HepG2 (cell line): ENCODE measurements at regions not wholly inside any gene's neighbourhood (a gene's known extent, or its start where the extent isn't known, plus 50 kb on each side); places are given as distances from the start of the nearest gene placed in this dataset.

Experiments
- ATAC-seq: fragments of 200-7000 bp; cut with Tn5 transposase; 3 replicates; pipeline ENCODE4 v1.9.1; 2020; ENCODE audit warnings: mild to moderate bottlenecking, moderate library complexity
- BruUV-seq: library from RNA; stranded (reverse); fragments of 400-500 nt; replicated peaks from 2 replicates; lab custom pipeline; 2021; lab: Mats Ljungman, UMichigan
- CTCF ChIA-PET: fragments of 300-600 bp; formaldehyde crosslinking; extraction: SDS; loops from one replicate; lab custom pipeline; 2021; ENCODE audit warnings: low total read pairs, inconsistent platforms, low intra/inter-chr PET ratio; lab: Yijun Ruan, JAX
- POLR2A ChIA-PET: fragments of 350-600 bp; sonication (Branson Sonifier 250); formaldehyde crosslinking; loops from one replicate; lab custom pipeline; 2020; ENCODE audit warnings: antibody characterized with exemption, inconsistent platforms; lab: Yijun Ruan, JAX
- DNase-seq: peaks from one replicate; pipeline ENCODE4 v3.0.0-alpha.2; 2015; ENCODE audit warnings: low spot score
- FAIRE-seq: peaks from 3 replicates; lab custom pipeline; 2011; peaks lifted over from hg19 to GRCh38; lab: Jason Lieb, UNC
- H2AFZ ChIP-seq: one replicate; pipeline ENCODE4 v1.6.1; 2011; ENCODE audit warnings: low read length, inconsistent platforms
- H3K27ac ChIP-seq: fragments of 300-600 bp; 3 replicates; pipeline ENCODE4 v1.8.0; 2011; ENCODE audit warnings: mixed run types, mild to moderate bottlenecking, mixed read lengths, low read length, inconsistent platforms; ENCODE audit not compliant: insufficient read depth; ENCODE audit errors: extremely low read length
- H3K27me3 ChIP-seq, 2 experiments: fragments of 200-600 bp in 1 of 2; 2 replicates in 1 of 2; 3 replicates in 1 of 2; pipeline versions ENCODE4 v1.6.0 to v1.8.0; 2011; ENCODE audit warnings: low read length in 2 of 2, mild to moderate bottlenecking in 2 of 2, moderate library complexity in 2 of 2, inconsistent platforms in 1 of 2; ENCODE audit not compliant: insufficient read depth in 2 of 2, control insufficient read depth in 1 of 2
- H3K36me3 ChIP-seq, 2 experiments: fragments of 200-600 bp in 1 of 2; replicated peaks in 1 of 2; 2 replicates in 1 of 2; 3 replicates in 1 of 2; pipeline versions ENCODE4 v1.5.1 to v1.8.0; 2011; ENCODE audit warnings: low read length in 2 of 2, inconsistent platforms in 1 of 2; ENCODE audit not compliant: insufficient read depth in 2 of 2, control insufficient read depth in 1 of 2
- H3K4me1 ChIP-seq: 2 replicates; pipeline ENCODE4 v1.5.1; 2012; ENCODE audit warnings: low read length, inconsistent platforms; ENCODE audit not compliant: insufficient read depth
- H3K4me2 ChIP-seq: 2 replicates; pipeline ENCODE4 v1.6.0; 2011; ENCODE audit warnings: low read depth, low read length, inconsistent platforms
- H3K4me3 ChIP-seq, 3 experiments: fragments of 200-600 bp in 1 of 3; sonication (generic), shearing (Covaris generic) in 1 of 3; replicated peaks in 1 of 3; 2 replicates each; pipeline ENCODE4 v1.5.1; 2011 to 2016; ENCODE audit warnings: low read length in 3 of 3, inconsistent platforms in 2 of 3, low read depth in 2 of 3, mild to moderate bottlenecking in 2 of 3, control low read depth in 1 of 3, mixed read lengths in 1 of 3; ENCODE audit not compliant: insufficient read depth in 1 of 3
- H3K79me2 ChIP-seq: one replicate; pipeline ENCODE4 v1.6.1; 2011; ENCODE audit warnings: low read length, inconsistent platforms; ENCODE audit not compliant: insufficient read depth
- H3K9ac ChIP-seq: 2 replicates; pipeline ENCODE4 v1.6.0; 2011; ENCODE audit warnings: mild to moderate bottlenecking, low read depth, low read length, inconsistent platforms; ENCODE audit not compliant: insufficient read depth
- H3K9me3 ChIP-seq: 2 replicates; pipeline ENCODE4 v1.5.1; 2012; ENCODE audit warnings: mild to moderate bottlenecking, low read length
- H4K20me1 ChIP-seq: 2 replicates; pipeline ENCODE4 v1.6.0; 2011; ENCODE audit warnings: inconsistent platforms, mild to moderate bottlenecking, low read length, moderate library complexity; ENCODE audit not compliant: insufficient read depth
- MED13 ChIP-seq: sonication (generic); formaldehyde crosslinking; IDR thresholded peaks from 2 replicates; pipeline ENCODE4 v1.5.0; 2020; ENCODE audit warnings: missing genetic modification reagents
- XRCC5 ChIP-seq: fragments of 200-400 bp; formaldehyde crosslinking; optimal IDR thresholded peaks from 2 replicates; pipeline ENCODE3; 2017; ENCODE audit warnings: mild to moderate bottlenecking, low read length
- ZFP36L2 ChIP-seq: sonication (generic); formaldehyde crosslinking; IDR thresholded peaks from 2 replicates; pipeline ENCODE4 v1.4.0; 2020; ENCODE audit warnings: missing genetic modification reagents
- ZNF34 ChIP-seq: sonication (generic); formaldehyde crosslinking; IDR thresholded peaks from 2 replicates; pipeline ENCODE4 v1.4.0; 2020; ENCODE audit warnings: mild to moderate bottlenecking, missing genetic modification reagents, borderline replicate concordance
- WGBS: methylation state at CpG from one replicate; pipeline ENCODE4 v1.1.6; 2017; ENCODE audit warnings: low lambda C conversion rate; 5-methylcytosine and 5-hydroxymethylcytosine counted together
- in situ Hi-C: cut with HindIII; loops from 2 replicates; pipeline ENCODE4 v1.10.0; 2017; ENCODE audit warnings: low pct_unique_long_range_greater_than_20kb; ENCODE audit not compliant: extremely low pct_ligation_motif_present
- intact Hi-C: fragments of 100-400 bp; cut with micrococcal nuclease; formaldehyde crosslinking; loops from one replicate; pipeline ENCODE4 v1.10.0; 2022; ENCODE audit not compliant: unreplicated experiment
- TF ChIP-seq, protein P1 (sequence below): sonication (generic); formaldehyde crosslinking; IDR thresholded peaks from 2 replicates; pipeline ENCODE4 v1.5.0; 2020; ENCODE audit warnings: mild to moderate bottlenecking, missing genetic modification reagents

DNA sequence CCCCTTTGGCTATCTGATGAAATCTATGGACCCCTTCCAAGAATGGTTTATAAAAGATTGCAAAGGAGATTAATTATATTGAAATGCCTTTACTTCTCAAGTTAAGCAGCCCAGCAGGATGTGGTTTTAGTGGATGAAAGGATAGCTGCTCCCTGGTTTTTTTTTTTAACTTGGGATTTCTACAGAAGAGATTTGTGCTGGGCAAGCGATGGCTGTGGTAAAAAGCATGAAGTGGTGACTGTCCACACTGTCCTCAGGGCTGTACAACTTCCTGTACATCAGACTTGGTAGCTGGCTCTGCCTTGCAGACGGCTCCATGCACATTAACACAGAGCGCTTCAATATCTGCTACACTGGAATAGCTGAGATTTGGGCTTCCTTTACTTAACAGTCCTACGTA is 321.7 kb downstream of the DHX15 start (continued):
- no peak for TF ChIP-seq XRCC5
- TF ChIP-seq, protein P1, sequence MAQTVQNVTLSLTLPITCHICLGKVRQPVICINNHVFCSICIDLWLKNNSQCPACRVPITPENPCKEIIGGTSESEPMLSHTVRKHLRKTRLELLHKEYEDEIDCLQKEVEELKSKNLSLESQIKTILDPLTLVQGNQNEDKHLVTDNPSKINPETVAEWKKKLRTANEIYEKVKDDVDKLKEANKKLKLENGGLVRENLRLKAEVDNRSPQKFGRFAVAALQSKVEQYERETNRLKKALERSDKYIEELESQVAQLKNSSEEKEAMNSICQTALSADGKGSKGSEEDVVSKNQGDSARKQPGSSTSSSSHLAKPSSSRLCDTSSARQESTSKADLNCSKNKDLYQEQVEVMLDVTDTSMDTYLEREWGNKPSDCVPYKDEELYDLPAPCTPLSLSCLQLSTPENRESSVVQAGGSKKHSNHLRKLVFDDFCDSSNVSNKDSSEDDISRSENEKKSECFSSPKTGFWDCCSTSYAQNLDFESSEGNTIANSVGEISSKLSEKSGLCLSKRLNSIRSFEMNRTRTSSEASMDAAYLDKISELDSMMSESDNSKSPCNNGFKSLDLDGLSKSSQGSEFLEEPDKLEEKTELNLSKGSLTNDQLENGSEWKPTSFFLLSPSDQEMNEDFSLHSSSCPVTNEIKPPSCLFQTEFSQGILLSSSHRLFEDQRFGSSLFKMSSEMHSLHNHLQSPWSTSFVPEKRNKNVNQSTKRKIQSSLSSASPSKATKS (CRISPR knock-in tag): no peak

DNA sequence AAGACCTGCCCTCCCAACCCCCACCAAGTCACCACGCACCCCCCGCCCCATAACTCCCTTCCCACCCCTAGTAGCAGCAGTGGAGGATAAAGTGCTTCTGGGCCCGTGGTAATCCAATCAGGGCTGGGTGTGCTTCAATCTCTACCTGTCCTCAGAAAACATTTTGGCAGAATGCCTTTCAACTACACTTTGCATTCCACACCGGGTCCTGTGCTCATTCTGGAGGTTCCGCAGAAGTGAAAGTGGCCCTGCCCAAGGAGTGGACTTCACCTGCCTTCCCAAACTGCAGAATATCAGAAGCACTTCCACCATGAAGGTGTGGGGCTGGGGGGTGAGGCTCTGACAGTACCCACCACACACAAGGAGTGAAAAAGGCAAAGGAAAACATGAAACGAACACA is 322.3 kb downstream of the DHX15 start:
- no peaks in the 10 kb centered on the region for H4K20me1 ChIP-seq
- ChIA-PET POLR2A (no interaction called here), CTCF (no interaction called here)
- in situ Hi-C loops (no loop called here), intact Hi-C loops (no loop called here)
- no peaks in the 10 kb centered on the region for H3K79me2 ChIP-seq
- H2AFZ ChIP-seq: no peak overlapping the region
- no peaks in the 10 kb centered on the region for H3K36me3 ChIP-seq
- H3K27ac ChIP-seq: no peak overlapping the region
- H3K4me1 ChIP-seq: no peaks in the 10 kb centered on the region
- H3K4me2 ChIP-seq: no peak overlapping the region
- no peak overlapping the region for H3K4me3 ChIP-seq
- TF ChIP-seq ZFP36L2 (no peak), ZNF34 (no peak), MED13 (CRISPR knock-in tag) (no peak)
- H3K27me3 ChIP-seq: 0 out of 5 replicates have a peak, but pooled peaks cover 0 to 5% of the 10 kb centered on the region in 2 experiments
- no TSS peak for BruUV-seq
- no peaks in the 10 kb centered on the region for H3K9me3 ChIP-seq
- 13% methylated on average over 4 of the region's 6 CpGs for WGBS
- no peak overlapping the region for H3K9ac ChIP-seq
- DNase-seq (no peak), ATAC-seq (no peak), FAIRE-seq (no peak)
